SK-N-DZ (cell line): ENCODE measurements at regions not wholly inside any gene's neighbourhood (a gene's known extent, or its start where the extent isn't known, plus 50 kb on each side); places are given as distances from the start of the nearest gene placed in this dataset.
A peak's percentile ranks its signal among the peaks of the same experiment; 100 is the strongest.
"Not testable (repeated sequence)": the region's sequence is repeated elsewhere in the genome, so short reads cannot be mapped to it uniquely, and the experiment has no call there.

Experiments
- DNase-seq: peaks from one replicate; pipeline ENCODE4 v3.0.0-alpha.2; 2015; ENCODE audit warnings: low spot score

- peak; percentile 50 for DNase-seq
Measured at GRCh38 chr6:49370518-49370917, 92.5 kb downstream of the MMUT start.

- DNase-seq: no peak
Measured at GRCh38 chr6:49366539-49366938, 96.5 kb downstream of the MMUT start.

GRCh38 chr6:49348561-49348960, 114.5 kb downstream of the MMUT start:
- no peak for DNase-seq

DNA sequence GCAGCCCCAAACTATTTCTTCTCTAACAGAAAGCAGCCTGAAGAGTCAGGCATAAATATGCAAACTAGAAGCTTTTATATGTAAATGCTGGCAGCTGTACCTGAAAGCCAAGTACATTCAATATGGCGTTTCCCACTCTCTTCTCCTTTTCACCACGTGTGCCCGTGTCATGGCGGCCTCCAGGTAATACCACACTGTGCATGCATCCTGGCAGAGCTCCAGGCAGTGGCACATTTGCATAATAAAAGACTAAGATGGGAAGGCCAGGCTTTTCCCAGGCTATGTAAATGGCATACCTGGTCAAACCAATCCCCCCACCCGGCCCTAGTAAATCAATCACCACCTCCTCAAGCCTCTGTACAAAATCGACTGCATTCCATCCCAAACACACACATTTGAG, 120.6 kb downstream of the MMUT start:
- DNase-seq: no peak

GRCh38 chr6:49341869-49342268, 121.2 kb downstream of the MMUT start:
- DNase-seq: no peak

- no peak for DNase-seq
Measured at GRCh38 chr6:49339096-49339495, 124.0 kb downstream of the MMUT start.

- peak; percentile 87 for DNase-seq
Measured at GRCh38 chr6:49336514-49337131, 126.4 kb downstream of the MMUT start.

GRCh38 chr6:49333345-49334125, 129.5 kb downstream of the MMUT start:
- DNase-seq: no peak

DNA sequence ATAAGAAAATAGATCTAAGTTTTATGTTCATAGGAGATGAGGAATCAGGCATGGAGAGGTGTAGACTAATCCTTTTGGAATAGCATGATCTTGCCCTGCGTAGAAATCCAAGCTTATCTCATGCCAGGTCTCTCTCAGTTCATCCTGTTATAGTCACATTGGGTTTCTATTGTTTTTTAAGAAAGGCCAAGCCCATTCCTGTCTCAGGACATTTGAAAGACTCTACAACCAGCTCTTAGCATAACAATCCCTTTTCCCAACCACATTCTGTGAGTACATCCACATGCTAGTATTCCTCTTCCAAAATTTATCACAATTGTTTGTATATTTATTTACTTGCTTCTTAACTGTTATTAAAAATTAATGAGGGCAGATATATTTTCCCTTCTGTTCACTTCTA, 130.3 kb downstream of the MMUT start:
- no peak for DNase-seq

GRCh38 chr6:49329186-49329585, 133.9 kb downstream of the MMUT start:
- no peak for DNase-seq

DNA sequence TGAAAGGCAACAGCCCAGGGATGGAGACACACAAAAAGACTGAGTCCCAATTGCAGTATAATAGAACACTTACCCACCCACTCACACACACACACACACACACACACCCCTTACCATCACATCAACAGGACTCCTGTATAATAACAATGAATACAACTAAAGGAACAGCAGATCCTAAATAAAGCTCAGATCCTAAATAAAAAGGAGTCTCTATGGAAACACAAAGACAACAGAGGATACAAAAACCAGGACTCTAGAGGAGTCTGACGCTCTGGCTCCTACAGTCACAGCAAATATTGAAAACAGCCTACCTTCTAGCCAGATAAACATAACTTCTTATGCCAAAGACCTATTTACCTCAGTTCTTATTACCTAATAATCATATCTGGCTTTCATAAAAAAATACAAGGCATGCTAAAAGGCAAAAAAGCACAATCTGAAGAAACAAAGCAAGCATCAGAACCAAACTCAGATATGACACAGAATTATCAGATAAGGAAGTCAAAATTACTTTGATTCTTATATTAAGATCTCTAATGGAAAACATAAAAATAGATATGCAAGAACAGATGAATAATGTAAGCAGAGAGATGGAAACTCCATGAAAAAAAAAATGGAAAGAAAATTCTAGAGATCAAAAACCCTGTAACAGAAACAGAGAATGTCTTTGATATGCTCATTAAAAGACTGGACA, 134.9 kb downstream of the MMUT start:
- DNase-seq: no peak

DNA sequence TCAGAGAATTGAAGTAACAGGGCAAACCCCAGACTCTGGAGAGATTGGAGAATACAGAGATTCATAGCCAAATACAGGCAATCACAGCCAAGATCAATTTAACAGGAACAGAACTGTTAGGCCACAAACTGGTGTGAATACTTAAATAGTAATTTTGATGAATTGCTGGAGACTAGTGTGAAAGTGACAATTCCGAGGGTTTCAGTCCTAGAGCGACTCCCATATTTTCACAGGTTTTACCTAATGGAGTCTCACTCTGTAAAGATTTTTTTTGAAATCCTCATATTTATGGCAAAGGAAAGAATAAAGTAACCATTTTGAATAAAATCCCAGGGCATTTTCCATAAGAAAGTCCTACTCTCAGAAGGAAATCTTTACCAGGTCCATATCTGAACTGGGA, 135.5 kb downstream of the MMUT start:
- DNase-seq: no peak

- no peak for DNase-seq
Measured at GRCh38 chr6:49327005-49327404, 136.0 kb downstream of the MMUT start.

GRCh38 chr6:49326347-49326746, 136.7 kb downstream of the MMUT start:
- no peak for DNase-seq

GRCh38 chr6:49325891-49326290, 137.2 kb downstream of the MMUT start:
- DNase-seq: no peak

- DNase-seq: no peak
Measured at GRCh38 chr6:49322861-49323260, 140.2 kb downstream of the MMUT start.

DNA sequence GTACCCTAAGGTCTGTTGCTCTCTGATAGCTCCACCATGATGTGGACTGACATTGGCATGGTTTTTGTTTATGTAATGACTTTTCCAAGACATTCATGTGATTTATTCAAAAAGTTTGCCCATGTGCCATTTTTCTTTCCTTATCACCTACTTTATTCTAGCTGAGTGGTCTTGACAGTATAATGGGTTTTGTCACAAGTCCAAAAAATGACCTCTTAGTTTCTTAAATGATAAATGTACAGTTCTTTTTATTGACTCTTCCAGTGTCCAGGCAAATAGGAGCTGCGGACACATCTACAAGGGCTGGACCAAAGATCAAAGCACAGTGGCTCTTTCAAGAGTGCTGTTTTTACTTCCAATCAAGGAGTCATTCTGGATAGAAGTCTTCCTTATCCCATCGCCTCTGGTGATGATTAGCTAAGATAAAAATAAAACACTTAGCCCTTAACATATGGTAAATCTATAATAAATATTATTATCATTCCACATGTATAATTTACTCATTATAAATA, 141.4 kb downstream of the MMUT start:
- no peak for DNase-seq

- DNase-seq: no peak
Measured at GRCh38 chr6:49305010-49305409, 158.0 kb downstream of the MMUT start.

DNA sequence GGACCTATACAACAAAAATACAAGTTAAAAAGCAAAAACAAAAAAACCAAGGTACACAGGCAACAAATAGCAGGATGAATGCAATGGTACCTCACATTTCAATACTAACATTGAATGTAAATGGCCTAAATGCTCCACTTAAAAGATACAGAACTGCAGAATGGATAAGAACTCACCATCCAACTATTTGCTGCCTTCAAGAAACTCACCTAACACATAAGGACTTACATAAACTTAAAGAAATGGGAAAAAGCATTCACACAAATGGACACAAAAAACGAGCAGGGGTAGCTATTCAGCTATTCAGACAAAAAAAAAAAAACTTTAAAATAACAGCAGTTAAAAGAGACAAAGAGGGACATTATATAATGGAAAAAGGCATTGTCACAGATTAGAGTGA, 158.7 kb downstream of the MMUT start:
- DNase-seq: not testable (repeated sequence)

- DNase-seq: no peak
Measured at GRCh38 chr6:49300911-49301310, 162.1 kb downstream of the MMUT start.

GRCh38 chr6:49300443-49300842, 162.6 kb downstream of the MMUT start:
- DNase-seq: no peak

DNA sequence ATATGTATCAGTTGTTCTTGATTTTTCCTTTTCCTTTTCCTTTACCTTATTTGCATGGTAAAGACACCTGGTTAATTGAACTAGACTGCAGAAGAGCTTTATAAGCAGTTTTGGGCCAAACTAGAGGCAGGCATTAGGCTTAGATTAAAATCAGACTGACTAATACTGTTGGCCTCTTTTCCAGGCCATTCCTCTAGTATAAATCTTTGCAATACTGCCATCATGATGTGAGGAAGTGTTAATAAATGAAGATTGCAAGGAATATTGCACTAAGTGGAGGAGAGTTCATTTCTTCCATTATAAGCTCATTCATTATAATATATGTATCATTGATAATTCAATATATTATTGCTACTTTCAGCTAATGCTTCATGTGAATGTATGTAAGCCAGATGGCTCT, 163.8 kb downstream of the MMUT start:
- DNase-seq: no peak

- DNase-seq: no peak
Measured at GRCh38 chr6:49284180-49284579, 178.9 kb downstream of the MMUT start.
